Gastroesophageal sphincter (tissue), 4 donors: ENCODE measurements at regions not wholly inside any gene's neighbourhood (a gene's known extent, or its start where the extent isn't known, plus 50 kb on each side); places are given as distances from the start of the nearest gene placed in this dataset.
A peak's percentile ranks its signal among the peaks of the same experiment; 100 is the strongest.

Experiments
- ATAC-seq: fragments of 150-250 bp; one replicate; pipeline ENCODE4 v1.9.1; 2016; ENCODE audit warnings: mild to moderate bottlenecking, moderate library complexity
- H3K27ac ChIP-seq, 4 donors: fragments of 200-600 bp; sonication (generic) in 3 of 4; 1 replicate in 3 of 4; 2 replicates in 1 of 4; pipeline ENCODE4 v1.5.1; 2016 to 2019
- H3K27me3 ChIP-seq: fragments of 200-600 bp; sonication (generic); one replicate; pipeline ENCODE4 v1.5.1; 2019
- H3K36me3 ChIP-seq, 2 donors: fragments of 200-600 bp; sonication (generic); one replicate each; pipeline ENCODE4 v1.5.1; 2019; ENCODE audit warnings: control low read depth in 1 of 2
- H3K4me1 ChIP-seq, 3 donors: fragments of 200-600 bp; sonication (generic); 1 replicate in 2 of 3; 2 replicates in 1 of 3; pipeline ENCODE4 v1.5.1; 2016 to 2019; ENCODE audit warnings: control low read depth in 2 of 3
- H3K4me3 ChIP-seq, 2 donors: fragments of 200-600 bp; sonication (generic); one replicate each; pipeline ENCODE4 v1.5.1; 2019; ENCODE audit warnings: mild to moderate bottlenecking in 1 of 2, moderate library complexity in 1 of 2
- H3K9me3 ChIP-seq, 3 donors: fragments of 200-600 bp; sonication (generic); one replicate each; pipeline ENCODE4 v1.5.1; 2017 to 2019; ENCODE audit warnings: control low read depth in 2 of 3
- CTCF ChIP-seq, 4 experiments: fragments of 200-600 bp in 2 of 4; fragments of 450-650 bp in 2 of 4; sonication (generic) in 1 of 4; IDR thresholded peaks; one replicate each; pipeline ENCODE4 v1.5.1; 2017 to 2019; ENCODE audit warnings: antibody characterized with exemption in 4 of 4, mild to moderate bottlenecking in 2 of 4, moderate library complexity in 2 of 4
- EP300 ChIP-seq: sonication (generic); formaldehyde crosslinking; IDR thresholded peaks from one replicate; pipeline ENCODE4 v1.6.1; 2017; ENCODE audit warnings: antibody characterized with exemption, mild to moderate bottlenecking
- POLR2A ChIP-seq, 2 donors: fragments of 450-650 bp; IDR thresholded peaks; one replicate each; pipeline ENCODE4 v1.6.1; 2017; ENCODE audit warnings: antibody characterized with exemption in 2 of 2, mild to moderate bottlenecking in 2 of 2, moderate library complexity in 1 of 2
- POLR2AphosphoS5 ChIP-seq: sonication (generic); formaldehyde crosslinking; IDR thresholded peaks from one replicate; pipeline ENCODE4 v1.6.1; 2017; ENCODE audit warnings: antibody characterized with exemption
- WGBS, 2 donors: methylation state at CpG; one replicate each; pipeline ENCODE4 v1.1.5; 2018; ENCODE audit warnings: low coverage in 1 of 2; 5-methylcytosine and 5-hydroxymethylcytosine counted together

- TF ChIP-seq EP300 (no peak), POLR2A (IDR thresholded peaks at IDR 0.05) (no peak), POLR2AphosphoS5 (no peak), CTCF (IDR thresholded peaks at IDR 0.05) (peak; percentile 34 to 64 (median 46))
- Histone ChIP-seq H3K27me3 (no peaks in the 10 kb centered on the region), H3K4me1 (no peaks in the 10 kb centered on the region), H3K27ac (no peak overlapping the region), H3K9me3 (no peaks in the 10 kb centered on the region), H3K36me3 (no peaks in the 10 kb centered on the region), H3K4me3 (no peak overlapping the region)
- WGBS, 2 donors: 0 to 7% methylated on average over 1 of the region's 1 CpG
- no peak for ATAC-seq
Observed at GRCh38 chr10:55091691-55092328, 290.8 kb upstream of the PCDH15 start.

DNA sequence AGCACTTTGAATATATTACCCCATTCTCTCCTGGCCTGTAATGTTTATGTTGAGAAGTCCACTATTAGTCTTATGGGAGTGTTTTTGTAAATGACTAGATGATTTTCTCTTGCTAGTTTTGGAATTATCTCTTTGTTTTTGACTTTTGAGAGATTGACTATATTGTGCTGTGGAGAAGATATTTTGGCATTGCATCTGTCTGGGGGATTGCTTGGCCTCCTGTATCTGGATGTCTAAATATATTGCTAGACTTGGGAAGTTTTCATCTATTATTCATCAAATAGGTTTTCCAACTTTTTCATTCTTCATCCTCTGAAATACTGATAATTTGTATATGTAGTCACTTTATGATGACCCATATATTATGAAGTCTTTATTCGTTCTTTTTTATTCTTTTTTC, 277.1 kb upstream of the PCDH15 start:
- no peak for ATAC-seq
- H3K4me3 ChIP-seq: no peak overlapping the region

DNA sequence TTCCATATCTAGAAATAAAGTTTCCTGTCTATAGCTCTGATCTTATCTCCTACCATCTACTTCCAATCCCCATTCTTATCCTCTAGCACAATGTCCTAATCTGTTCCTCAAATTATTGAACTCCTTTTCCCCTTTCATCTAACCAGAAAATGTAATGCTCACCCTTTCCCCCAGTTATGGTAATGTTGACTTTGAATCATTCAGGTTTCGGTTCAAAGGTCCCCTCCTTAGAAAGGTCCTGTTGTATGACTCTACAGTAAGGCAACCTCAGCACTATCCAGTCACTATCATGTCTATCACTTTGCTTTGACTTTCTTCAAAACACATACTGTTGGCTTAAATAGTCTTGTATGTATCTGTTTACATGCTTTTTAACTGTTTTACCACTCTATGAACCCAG, 264.2 kb upstream of the PCDH15 start:
- Histone ChIP-seq H3K27ac (no peak overlapping the region), H3K27me3 (no peaks in the 10 kb centered on the region), H3K4me1 (no peaks in the 10 kb centered on the region), H3K4me3 (no peak overlapping the region), H3K36me3 (no peaks in the 10 kb centered on the region), H3K9me3 (no peaks in the 10 kb centered on the region)
- no peak for TF ChIP-seq EP300
- no peak for TF ChIP-seq POLR2AphosphoS5
- no peak for TF ChIP-seq POLR2A (IDR thresholded peaks at IDR 0.05)
- no peak for TF ChIP-seq CTCF (IDR thresholded peaks at IDR 0.05)
- 86 to 90% methylated on average over 1 of the region's 1 CpG for WGBS, 2 donors
- no peak for ATAC-seq

More for the DNA sequence above, 277.1 kb upstream of the PCDH15 start:
- WGBS, 2 donors: 62 to 64% methylated on average over 1 of the region's 1 CpG
- H3K4me1 ChIP-seq: no peaks in the 10 kb centered on the region
- no peaks in the 10 kb centered on the region for H3K27me3 ChIP-seq
- no peak for TF ChIP-seq POLR2A (IDR thresholded peaks at IDR 0.05)
- no peak for TF ChIP-seq POLR2AphosphoS5
- TF ChIP-seq EP300: no peak
- no peak for TF ChIP-seq CTCF (IDR thresholded peaks at IDR 0.05)
- H3K27ac ChIP-seq: no peak overlapping the region
- no peaks in the 10 kb centered on the region for H3K36me3 ChIP-seq
- H3K9me3 ChIP-seq: no peaks in the 10 kb centered on the region

DNA sequence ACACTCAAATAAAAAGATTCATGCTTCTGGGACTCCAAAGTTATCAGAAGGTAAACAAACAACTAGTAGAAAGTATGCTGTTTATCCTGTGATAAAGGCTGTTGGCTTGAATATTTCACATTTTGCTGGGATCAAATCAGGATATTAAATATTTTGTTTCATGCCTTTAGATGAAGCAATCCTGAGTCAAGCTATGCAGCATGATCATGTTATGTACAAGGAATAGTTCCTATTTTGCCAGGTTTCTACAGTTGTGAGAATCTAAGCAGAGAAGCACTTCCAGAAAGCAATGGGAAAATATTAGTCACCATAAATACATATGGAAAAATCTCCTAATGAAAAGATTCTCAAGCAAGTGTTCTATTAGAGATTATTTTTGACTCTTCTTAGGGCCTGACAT, 262.8 kb upstream of the PCDH15 start:
- Histone ChIP-seq H3K9me3 (no peaks in the 10 kb centered on the region), H3K27ac (no peak overlapping the region), H3K4me1 (no peaks in the 10 kb centered on the region), H3K4me3 (no peak overlapping the region), H3K36me3 (no peaks in the 10 kb centered on the region), H3K27me3 (no peaks in the 10 kb centered on the region)
- TF ChIP-seq POLR2A (IDR thresholded peaks at IDR 0.05) (no peak), EP300 (no peak), CTCF (IDR thresholded peaks at IDR 0.05) (no peak), POLR2AphosphoS5 (no peak)
- ATAC-seq: no peak

- H3K27me3 ChIP-seq: no peaks in the 10 kb centered on the region
- ATAC-seq: no peak
- no peaks in the 10 kb centered on the region for H3K4me1 ChIP-seq
- no peaks in the 10 kb centered on the region for H3K9me3 ChIP-seq
- no peak overlapping the region for H3K27ac ChIP-seq
- H3K4me3 ChIP-seq: no peak overlapping the region
- no peaks in the 10 kb centered on the region for H3K36me3 ChIP-seq
- TF ChIP-seq POLR2A (IDR thresholded peaks at IDR 0.05) (no peak), EP300 (no peak), POLR2AphosphoS5 (no peak), CTCF (IDR thresholded peaks at IDR 0.05) (no peak)
Observed at GRCh38 chr10:55062349-55062748, 261.3 kb upstream of the PCDH15 start.
